IPS-18c (cell line): ENCODE measurements at regions not wholly inside any gene's neighbourhood (a gene's known extent, or its start where the extent isn't known, plus 50 kb on each side); places are given as distances from the start of the nearest gene placed in this dataset.

ENCODE experiments used
- H3K4me3 ChIP-seq: 2 replicates; pipeline ENCODE4 v1.7.0; 2013; ENCODE audit warnings: low read depth, mild to moderate bottlenecking, low read length, moderate library complexity; ENCODE audit not compliant: insufficient read depth
- H3K9me3 ChIP-seq: one replicate; pipeline ENCODE4 v1.6.1; 2013; ENCODE audit warnings: mild to moderate bottlenecking, low read length, moderate library complexity; ENCODE audit not compliant: control insufficient read depth, insufficient read depth

GRCh38 chr13:80988391-80989151, 647.6 kb upstream of the SPRY2 start:
- Histone ChIP-seq H3K9me3 (peaks cover 7% of the 10 kb centered on the region), H3K4me3 (no peak overlapping the region)

- no peak overlapping the region for H3K4me3 ChIP-seq
- H3K9me3 ChIP-seq = no peaks in the 10 kb centered on the region
Measured at GRCh38 chr13:80979035-80979641, 638.2 kb upstream of the SPRY2 start.

- no peaks in the 10 kb centered on the region for H3K9me3 ChIP-seq
- H3K4me3 ChIP-seq = no peak overlapping the region
Measured at GRCh38 chr13:80977168-80977567, 636.2 kb upstream of the SPRY2 start.

GRCh38 chr13:80975903-80976302, 635.0 kb upstream of the SPRY2 start:
- no peaks in the 10 kb centered on the region for H3K9me3 ChIP-seq
- no peak overlapping the region for H3K4me3 ChIP-seq

GRCh38 chr13:80973721-80974120, 632.8 kb upstream of the SPRY2 start:
- H3K9me3 ChIP-seq = no peaks in the 10 kb centered on the region

GRCh38 chr13:80972857-80973478, 632.0 kb upstream of the SPRY2 start:
- no peak overlapping the region for H3K4me3 ChIP-seq
- H3K9me3 ChIP-seq = no peaks in the 10 kb centered on the region

More at GRCh38 chr13:80973721-80974120, 632.8 kb upstream of the SPRY2 start:
- H3K4me3 ChIP-seq = no peak overlapping the region

GRCh38 chr13:80965097-80965496, 624.2 kb upstream of the SPRY2 start:
- H3K9me3 ChIP-seq = no peaks in the 10 kb centered on the region
- H3K4me3 ChIP-seq = no peak overlapping the region

GRCh38 chr13:80962855-80963254, 621.9 kb upstream of the SPRY2 start:
- Histone ChIP-seq H3K4me3 (no peak overlapping the region), H3K9me3 (no peaks in the 10 kb centered on the region)

GRCh38 chr13:80962173-80962572, 621.2 kb upstream of the SPRY2 start:
- Histone ChIP-seq H3K9me3 (no peaks in the 10 kb centered on the region), H3K4me3 (no peak overlapping the region)

- no peaks in the 10 kb centered on the region for H3K9me3 ChIP-seq
- no peak overlapping the region for H3K4me3 ChIP-seq
Measured at GRCh38 chr13:80957019-80957655, 616.2 kb upstream of the SPRY2 start.

- Histone ChIP-seq H3K4me3 (no peak overlapping the region), H3K9me3 (no peaks in the 10 kb centered on the region)
Measured at GRCh38 chr13:80955501-80955900, 614.6 kb upstream of the SPRY2 start.

- Histone ChIP-seq H3K4me3 (no peak overlapping the region), H3K9me3 (no peaks in the 10 kb centered on the region)
Measured at GRCh38 chr13:80952158-80952557, 611.2 kb upstream of the SPRY2 start.

- Histone ChIP-seq H3K4me3 (no peak overlapping the region), H3K9me3 (no peaks in the 10 kb centered on the region)
Measured at GRCh38 chr13:80946008-80946802, 605.3 kb upstream of the SPRY2 start.

- H3K9me3 ChIP-seq = no peaks in the 10 kb centered on the region
- H3K4me3 ChIP-seq = no peak overlapping the region
Measured at GRCh38 chr13:80945328-80945727, 604.4 kb upstream of the SPRY2 start.

- no peaks in the 10 kb centered on the region for H3K9me3 ChIP-seq
- no peak overlapping the region for H3K4me3 ChIP-seq
Measured at GRCh38 chr13:80939581-80939980, 598.7 kb upstream of the SPRY2 start.

- H3K9me3 ChIP-seq = no peaks in the 10 kb centered on the region
- H3K4me3 ChIP-seq = no peak overlapping the region
Measured at GRCh38 chr13:80931766-80932165, 590.8 kb upstream of the SPRY2 start.

- no peaks in the 10 kb centered on the region for H3K9me3 ChIP-seq
- no peak overlapping the region for H3K4me3 ChIP-seq
Measured at GRCh38 chr13:80931118-80931517, 590.2 kb upstream of the SPRY2 start.
